ENCODE measurements at regions not wholly inside any gene's neighbourhood (a gene's known extent, or its start where the extent isn't known, plus 50 kb on each side); places are given as distances from the start of the nearest gene placed in this dataset.

GRCh38 chr15:36356978-36357601, 222.3 kb upstream of the CDIN1 start:
- TF ChIP-seq CTCF (IDR thresholded peaks at IDR 0.05; ENCODE audit: low read depth, low read length, poor library complexity, severe bottlenecking) (no peak), EZH2phosphoT487 (IDR thresholded peaks at IDR 0.05; ENCODE audit: borderline replicate concordance, low read length) (no peak)
